ENCODE measurements at regions not wholly inside any gene's neighbourhood (a gene's known extent, or its start where the extent isn't known, plus 50 kb on each side); places are given as distances from the start of the nearest gene placed in this dataset.

GRCh38 chr13:44148159-44148914, 225.3 kb upstream of the SERP2 start:
- TF ChIP-seq, protein P1, sequence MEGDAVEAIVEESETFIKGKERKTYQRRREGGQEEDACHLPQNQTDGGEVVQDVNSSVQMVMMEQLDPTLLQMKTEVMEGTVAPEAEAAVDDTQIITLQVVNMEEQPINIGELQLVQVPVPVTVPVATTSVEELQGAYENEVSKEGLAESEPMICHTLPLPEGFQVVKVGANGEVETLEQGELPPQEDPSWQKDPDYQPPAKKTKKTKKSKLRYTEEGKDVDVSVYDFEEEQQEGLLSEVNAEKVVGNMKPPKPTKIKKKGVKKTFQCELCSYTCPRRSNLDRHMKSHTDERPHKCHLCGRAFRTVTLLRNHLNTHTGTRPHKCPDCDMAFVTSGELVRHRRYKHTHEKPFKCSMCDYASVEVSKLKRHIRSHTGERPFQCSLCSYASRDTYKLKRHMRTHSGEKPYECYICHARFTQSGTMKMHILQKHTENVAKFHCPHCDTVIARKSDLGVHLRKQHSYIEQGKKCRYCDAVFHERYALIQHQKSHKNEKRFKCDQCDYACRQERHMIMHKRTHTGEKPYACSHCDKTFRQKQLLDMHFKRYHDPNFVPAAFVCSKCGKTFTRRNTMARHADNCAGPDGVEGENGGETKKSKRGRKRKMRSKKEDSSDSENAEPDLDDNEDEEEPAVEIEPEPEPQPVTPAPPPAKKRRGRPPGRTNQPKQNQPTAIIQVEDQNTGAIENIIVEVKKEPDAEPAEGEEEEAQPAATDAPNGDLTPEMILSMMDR (IDR thresholded peaks at IDR 0.05): no peak

GRCh38 chr13:44149821-44150220, 223.8 kb upstream of the SERP2 start:
- TF ChIP-seq, protein P1 (IDR thresholded peaks at IDR 0.05): no peak

DNA sequence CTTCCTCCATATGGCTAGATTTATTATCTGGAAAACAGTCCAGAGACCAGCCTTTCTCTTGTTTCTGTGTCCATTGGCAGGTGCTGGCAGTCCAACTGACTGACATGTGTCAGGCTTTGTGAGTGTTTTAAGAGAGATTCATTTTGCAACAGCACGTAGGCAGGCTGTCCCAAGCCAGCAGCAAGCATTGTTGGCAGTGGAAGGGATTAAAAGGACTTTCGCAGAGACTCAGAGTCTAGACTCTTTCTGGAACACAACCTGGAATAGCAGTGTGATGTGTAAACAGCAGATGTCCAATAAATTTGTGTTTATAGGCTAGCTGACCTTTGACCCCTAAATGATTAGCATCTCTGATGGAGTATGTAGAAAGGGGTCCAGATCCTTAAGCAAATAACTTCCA, 222.2 kb upstream of the SERP2 start:
- TF ChIP-seq, protein P1 (IDR thresholded peaks at IDR 0.05): no peak

GRCh38 chr13:44153496-44153895, 220.1 kb upstream of the SERP2 start:
- TF ChIP-seq, protein P1 (IDR thresholded peaks at IDR 0.05): no peak

DNA sequence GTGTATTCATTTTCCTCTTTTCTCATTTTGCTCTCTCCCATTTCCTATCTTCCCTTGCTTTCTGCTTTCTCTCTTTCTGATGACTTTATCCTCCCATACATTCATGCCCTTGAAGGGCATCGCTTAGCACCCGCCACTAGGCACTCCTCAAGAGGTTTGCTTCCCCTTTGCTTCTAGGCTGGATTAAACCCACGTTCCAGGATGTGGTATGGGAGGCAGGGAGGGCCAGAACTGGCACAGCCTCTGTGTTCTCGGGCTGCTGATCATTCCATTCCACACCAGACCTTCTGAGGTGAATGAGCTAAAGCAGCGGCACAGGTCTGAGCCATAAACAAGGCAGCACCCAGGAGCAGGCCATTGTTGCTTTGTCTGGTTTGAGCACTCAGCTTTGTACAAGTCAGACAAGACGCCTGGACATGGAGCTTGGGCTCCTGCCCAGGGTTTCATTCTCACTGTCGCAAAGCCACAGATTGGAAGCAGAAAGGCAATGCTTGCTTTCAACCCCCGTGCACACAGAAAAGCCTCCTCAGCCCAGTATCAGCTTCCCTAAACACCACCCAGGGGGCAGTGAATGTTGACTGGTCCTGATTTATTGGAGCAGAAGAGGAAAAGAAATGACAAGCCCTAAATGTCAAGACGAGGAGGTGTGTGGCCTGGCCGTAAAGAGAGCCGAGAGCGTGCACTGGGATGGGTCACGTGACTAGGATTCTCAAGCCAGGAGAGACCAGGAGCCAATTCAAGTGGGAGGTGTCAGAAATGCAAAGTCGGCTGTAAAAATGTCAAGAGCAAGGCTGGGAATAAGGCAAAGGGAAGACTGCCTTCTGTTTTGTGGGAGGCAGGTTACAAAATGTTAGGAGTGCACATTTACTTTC, 218.0 kb upstream of the SERP2 start:
- TF ChIP-seq, protein P1 (IDR thresholded peaks at IDR 0.05): no peak

- TF ChIP-seq, protein P1 (IDR thresholded peaks at IDR 0.05): no peak
Measured at GRCh38 chr13:44156294-44156658, 217.3 kb upstream of the SERP2 start.

DNA sequence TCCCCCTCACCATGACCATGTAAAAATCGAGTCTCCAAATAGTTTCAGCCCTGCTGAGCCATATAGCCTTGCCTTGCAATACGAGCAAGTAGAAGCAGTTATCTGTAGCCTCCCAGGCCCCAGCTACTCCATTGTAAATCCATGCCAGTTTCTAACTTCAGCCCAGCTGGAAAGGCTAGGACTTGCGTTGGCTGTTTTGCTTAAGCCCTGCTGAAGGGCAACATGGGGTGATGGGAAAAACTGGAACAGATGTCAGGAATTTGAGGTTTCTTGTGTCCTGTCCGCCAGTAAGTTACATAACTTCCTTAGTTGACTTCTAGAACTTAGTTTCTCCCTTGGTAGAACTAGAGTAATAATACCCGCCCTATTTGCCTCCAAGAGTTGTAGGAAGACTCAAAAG, 216.0 kb upstream of the SERP2 start:
- TF ChIP-seq, protein P1 (IDR thresholded peaks at IDR 0.05): no peak

Measured in LNCAP (cell line).